ENCODE measurements at regions not wholly inside any gene's neighbourhood (a gene's known extent, or its start where the extent isn't known, plus 50 kb on each side); places are given as distances from the start of the nearest gene placed in this dataset.

DNA sequence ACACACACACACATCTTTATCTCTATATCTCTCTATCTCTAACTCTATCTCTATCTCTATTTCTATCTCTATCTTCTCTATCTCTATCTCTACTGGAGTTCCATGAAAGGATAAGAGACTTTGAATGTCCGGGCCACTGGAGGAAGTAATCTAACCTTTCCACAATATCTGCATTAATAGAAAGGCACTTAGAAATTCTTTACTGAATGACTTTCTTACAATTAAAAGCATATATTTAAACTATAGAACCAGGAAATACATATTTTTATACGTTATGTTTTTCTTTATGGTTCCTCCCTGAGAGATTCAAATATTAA is 234.9 kb downstream of the TRIB2 start:
- no peak for TF ChIP-seq EZH2phosphoT487 (IDR thresholded peaks at IDR 0.05; ENCODE audit: unreplicated experiment)
- TF ChIP-seq, protein P1, sequence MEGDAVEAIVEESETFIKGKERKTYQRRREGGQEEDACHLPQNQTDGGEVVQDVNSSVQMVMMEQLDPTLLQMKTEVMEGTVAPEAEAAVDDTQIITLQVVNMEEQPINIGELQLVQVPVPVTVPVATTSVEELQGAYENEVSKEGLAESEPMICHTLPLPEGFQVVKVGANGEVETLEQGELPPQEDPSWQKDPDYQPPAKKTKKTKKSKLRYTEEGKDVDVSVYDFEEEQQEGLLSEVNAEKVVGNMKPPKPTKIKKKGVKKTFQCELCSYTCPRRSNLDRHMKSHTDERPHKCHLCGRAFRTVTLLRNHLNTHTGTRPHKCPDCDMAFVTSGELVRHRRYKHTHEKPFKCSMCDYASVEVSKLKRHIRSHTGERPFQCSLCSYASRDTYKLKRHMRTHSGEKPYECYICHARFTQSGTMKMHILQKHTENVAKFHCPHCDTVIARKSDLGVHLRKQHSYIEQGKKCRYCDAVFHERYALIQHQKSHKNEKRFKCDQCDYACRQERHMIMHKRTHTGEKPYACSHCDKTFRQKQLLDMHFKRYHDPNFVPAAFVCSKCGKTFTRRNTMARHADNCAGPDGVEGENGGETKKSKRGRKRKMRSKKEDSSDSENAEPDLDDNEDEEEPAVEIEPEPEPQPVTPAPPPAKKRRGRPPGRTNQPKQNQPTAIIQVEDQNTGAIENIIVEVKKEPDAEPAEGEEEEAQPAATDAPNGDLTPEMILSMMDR (conservative IDR thresholded peaks at IDR 0.05; ENCODE audit: low read depth in 2 of 2), result no peak
- TF ChIP-seq EZH2 (IDR thresholded peaks at IDR 0.05; ENCODE audit: low read depth, unreplicated experiment), result no peak
- no peak for TF ChIP-seq CREB1 (CRISPR knock-in tag; IDR thresholded peaks at IDR 0.05; ENCODE audit: low read depth)
- no peak for TF ChIP-seq STAT1 (IDR thresholded peaks at IDR 0.05; ENCODE audit: unreplicated experiment)
- TF ChIP-seq, protein P2, sequence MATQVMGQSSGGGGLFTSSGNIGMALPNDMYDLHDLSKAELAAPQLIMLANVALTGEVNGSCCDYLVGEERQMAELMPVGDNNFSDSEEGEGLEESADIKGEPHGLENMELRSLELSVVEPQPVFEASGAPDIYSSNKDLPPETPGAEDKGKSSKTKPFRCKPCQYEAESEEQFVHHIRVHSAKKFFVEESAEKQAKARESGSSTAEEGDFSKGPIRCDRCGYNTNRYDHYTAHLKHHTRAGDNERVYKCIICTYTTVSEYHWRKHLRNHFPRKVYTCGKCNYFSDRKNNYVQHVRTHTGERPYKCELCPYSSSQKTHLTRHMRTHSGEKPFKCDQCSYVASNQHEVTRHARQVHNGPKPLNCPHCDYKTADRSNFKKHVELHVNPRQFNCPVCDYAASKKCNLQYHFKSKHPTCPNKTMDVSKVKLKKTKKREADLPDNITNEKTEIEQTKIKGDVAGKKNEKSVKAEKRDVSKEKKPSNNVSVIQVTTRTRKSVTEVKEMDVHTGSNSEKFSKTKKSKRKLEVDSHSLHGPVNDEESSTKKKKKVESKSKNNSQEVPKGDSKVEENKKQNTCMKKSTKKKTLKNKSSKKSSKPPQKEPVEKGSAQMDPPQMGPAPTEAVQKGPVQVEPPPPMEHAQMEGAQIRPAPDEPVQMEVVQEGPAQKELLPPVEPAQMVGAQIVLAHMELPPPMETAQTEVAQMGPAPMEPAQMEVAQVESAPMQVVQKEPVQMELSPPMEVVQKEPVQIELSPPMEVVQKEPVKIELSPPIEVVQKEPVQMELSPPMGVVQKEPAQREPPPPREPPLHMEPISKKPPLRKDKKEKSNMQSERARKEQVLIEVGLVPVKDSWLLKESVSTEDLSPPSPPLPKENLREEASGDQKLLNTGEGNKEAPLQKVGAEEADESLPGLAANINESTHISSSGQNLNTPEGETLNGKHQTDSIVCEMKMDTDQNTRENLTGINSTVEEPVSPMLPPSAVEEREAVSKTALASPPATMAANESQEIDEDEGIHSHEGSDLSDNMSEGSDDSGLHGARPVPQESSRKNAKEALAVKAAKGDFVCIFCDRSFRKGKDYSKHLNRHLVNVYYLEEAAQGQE (IDR thresholded peaks at IDR 0.05; ENCODE audit: unreplicated experiment), result no peak
- TF ChIP-seq ZNF114 (CRISPR knock-in tag; IDR thresholded peaks at IDR 0.05), result no peak
- TF ChIP-seq POLR2AphosphoS5 (IDR thresholded peaks at IDR 0.05; ENCODE audit: low read depth), result no peak
- no peak for TF ChIP-seq JUNB (IDR thresholded peaks at IDR 0.05; ENCODE audit: unreplicated experiment)
- TF ChIP-seq ZNF331 (CRISPR knock-in tag; IDR thresholded peaks at IDR 0.05; ENCODE audit: low read depth), result no peak
- TF ChIP-seq NANOG (IDR thresholded peaks at IDR 0.05; ENCODE audit: borderline replicate concordance), result no peak
- TF ChIP-seq, protein P3, sequence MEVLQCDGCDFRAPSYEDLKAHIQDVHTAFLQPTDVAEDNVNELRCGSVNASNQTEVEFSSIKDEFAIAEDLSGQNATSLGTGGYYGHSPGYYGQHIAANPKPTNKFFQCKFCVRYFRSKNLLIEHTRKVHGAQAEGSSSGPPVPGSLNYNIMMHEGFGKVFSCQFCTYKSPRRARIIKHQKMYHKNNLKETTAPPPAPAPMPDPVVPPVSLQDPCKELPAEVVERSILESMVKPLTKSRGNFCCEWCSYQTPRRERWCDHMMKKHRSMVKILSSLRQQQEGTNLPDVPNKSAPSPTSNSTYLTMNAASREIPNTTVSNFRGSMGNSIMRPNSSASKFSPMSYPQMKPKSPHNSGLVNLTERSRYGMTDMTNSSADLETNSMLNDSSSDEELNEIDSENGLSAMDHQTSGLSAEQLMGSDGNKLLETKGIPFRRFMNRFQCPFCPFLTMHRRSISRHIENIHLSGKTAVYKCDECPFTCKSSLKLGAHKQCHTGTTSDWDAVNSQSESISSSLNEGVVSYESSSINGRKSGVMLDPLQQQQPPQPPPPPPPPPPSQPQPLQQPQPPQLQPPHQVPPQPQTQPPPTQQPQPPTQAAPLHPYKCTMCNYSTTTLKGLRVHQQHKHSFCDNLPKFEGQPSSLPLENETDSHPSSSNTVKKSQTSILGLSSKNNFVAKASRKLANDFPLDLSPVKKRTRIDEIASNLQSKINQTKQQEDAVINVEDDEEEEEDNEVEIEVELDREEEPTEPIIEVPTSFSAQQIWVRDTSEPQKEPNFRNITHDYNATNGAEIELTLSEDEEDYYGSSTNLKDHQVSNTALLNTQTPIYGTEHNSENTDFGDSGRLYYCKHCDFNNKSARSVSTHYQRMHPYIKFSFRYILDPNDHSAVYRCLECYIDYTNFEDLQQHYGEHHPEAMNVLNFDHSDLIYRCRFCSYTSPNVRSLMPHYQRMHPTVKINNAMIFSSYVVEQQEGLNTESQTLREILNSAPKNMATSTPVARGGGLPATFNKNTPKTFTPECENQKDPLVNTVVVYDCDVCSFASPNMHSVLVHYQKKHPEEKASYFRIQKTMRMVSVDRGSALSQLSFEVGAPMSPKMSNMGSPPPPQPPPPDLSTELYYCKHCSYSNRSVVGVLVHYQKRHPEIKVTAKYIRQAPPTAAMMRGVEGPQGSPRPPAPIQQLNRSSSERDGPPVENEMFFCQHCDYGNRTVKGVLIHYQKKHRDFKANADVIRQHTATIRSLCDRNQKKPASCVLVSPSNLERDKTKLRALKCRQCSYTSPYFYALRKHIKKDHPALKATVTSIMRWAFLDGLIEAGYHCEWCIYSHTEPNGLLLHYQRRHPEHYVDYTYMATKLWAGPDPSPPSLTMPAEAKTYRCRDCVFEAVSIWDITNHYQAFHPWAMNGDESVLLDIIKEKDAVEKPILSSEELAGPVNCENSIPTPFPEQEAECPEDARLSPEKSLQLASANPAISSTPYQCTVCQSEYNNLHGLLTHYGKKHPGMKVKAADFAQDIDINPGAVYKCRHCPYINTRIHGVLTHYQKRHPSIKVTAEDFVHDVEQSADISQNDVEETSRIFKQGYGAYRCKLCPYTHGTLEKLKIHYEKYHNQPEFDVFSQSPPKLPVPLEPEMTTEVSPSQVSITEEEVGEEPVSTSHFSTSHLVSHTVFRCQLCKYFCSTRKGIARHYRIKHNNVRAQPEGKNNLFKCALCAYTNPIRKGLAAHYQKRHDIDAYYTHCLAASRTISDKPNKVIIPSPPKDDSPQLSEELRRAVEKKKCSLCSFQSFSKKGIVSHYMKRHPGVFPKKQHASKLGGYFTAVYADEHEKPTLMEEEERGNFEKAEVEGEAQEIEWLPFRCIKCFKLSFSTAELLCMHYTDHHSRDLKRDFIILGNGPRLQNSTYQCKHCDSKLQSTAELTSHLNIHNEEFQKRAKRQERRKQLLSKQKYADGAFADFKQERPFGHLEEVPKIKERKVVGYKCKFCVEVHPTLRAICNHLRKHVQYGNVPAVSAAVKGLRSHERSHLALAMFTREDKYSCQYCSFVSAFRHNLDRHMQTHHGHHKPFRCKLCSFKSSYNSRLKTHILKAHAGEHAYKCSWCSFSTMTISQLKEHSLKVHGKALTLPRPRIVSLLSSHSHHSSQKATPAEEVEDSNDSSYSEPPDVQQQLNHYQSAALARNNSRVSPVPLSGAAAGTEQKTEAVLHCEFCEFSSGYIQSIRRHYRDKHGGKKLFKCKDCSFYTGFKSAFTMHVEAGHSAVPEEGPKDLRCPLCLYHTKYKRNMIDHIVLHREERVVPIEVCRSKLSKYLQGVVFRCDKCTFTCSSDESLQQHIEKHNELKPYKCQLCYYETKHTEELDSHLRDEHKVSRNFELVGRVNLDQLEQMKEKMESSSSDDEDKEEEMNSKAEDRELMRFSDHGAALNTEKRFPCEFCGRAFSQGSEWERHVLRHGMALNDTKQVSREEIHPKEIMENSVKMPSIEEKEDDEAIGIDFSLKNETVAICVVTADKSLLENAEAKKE (CRISPR knock-in tag; IDR thresholded peaks at IDR 0.05), result no peak
